H1 (cell line): ENCODE measurements at regions not wholly inside any gene's neighbourhood (a gene's known extent, or its start where the extent isn't known, plus 50 kb on each side); places are given as distances from the start of the nearest gene placed in this dataset.

Source experiments
- CTCF ChIA-PET: fragments of 300-600 bp; sonication (Branson Sonifier 250); formaldehyde crosslinking; loops from one replicate; lab custom pipeline; 2021; ENCODE audit not compliant: partially characterized antibody; lab: Charles Lee
- POLR2A ChIA-PET: fragments of 300-600 bp; sonication (Branson Sonifier 250); formaldehyde crosslinking; loops from one replicate; lab custom pipeline; 2021; ENCODE audit warnings: inconsistent platforms; ENCODE audit not compliant: partially characterized antibody; lab: Charles Lee
- DNase-seq, 2 experiments: peaks; one replicate each; pipeline versions ENCODE4 v3.0.0 to v3.0.0-alpha.2; 2010 to 2022; ENCODE audit warnings: low spot score in 2 of 2, low read depth in 1 of 2, mixed read lengths in 1 of 2
- FAIRE-seq: peaks from 2 replicates; lab custom pipeline; 2011; peaks lifted over from hg19 to GRCh38; lab: Jason Lieb, UNC
- H2AFZ ChIP-seq: 2 replicates; pipeline ENCODE4 v1.8.1; 2012; ENCODE audit warnings: low read length, inconsistent platforms
- H2AK5ac ChIP-seq: 2 replicates; pipeline ENCODE4 v1.6.1; 2013; ENCODE audit warnings: low read depth, low read length
- H2BK120ac ChIP-seq: replicated peaks from 2 replicates; pipeline ENCODE3; 2013; ENCODE audit warnings: low read depth, low read length, inconsistent platforms
- H2BK12ac ChIP-seq: 2 replicates; pipeline ENCODE4 v1.6.1; 2013; ENCODE audit warnings: low read depth, low read length
- H2BK15ac ChIP-seq: 2 replicates; pipeline ENCODE4 v1.6.1; 2013; ENCODE audit warnings: low read length
- H2BK20ac ChIP-seq: 2 replicates; pipeline ENCODE4 v1.6.1; 2013; ENCODE audit warnings: low read length
- H2BK5ac ChIP-seq: 2 replicates; pipeline ENCODE4 v1.6.1; 2013; ENCODE audit warnings: low read depth, low read length
- H3K14ac ChIP-seq: 2 replicates; pipeline ENCODE4 v1.6.1; 2013; ENCODE audit warnings: inconsistent platforms; ENCODE audit not compliant: insufficient read length
- H3K18ac ChIP-seq: 2 replicates; pipeline ENCODE4 v1.6.1; 2013; ENCODE audit warnings: low read length; ENCODE audit errors: extremely low read depth
- H3K23ac ChIP-seq: 2 replicates; pipeline ENCODE4 v1.6.1; 2013; ENCODE audit warnings: inconsistent platforms; ENCODE audit not compliant: insufficient read length
- H3K23me2 ChIP-seq: 2 replicates; pipeline ENCODE4 v1.6.1; 2013; ENCODE audit warnings: low read depth, low read length
- H3K27ac ChIP-seq: 2 replicates; pipeline ENCODE4 v1.6.1; 2011; ENCODE audit warnings: low read depth, low read length, inconsistent platforms
- H3K27me3 ChIP-seq, 4 experiments: replicated peaks in 1 of 4; 1 replicate in 1 of 4; 2 replicates in 3 of 4; pipeline versions ENCODE4 v1.6.1 to v1.8.1; 2011 to 2013; ENCODE audit warnings: low read length in 3 of 4, mild to moderate bottlenecking in 3 of 4, inconsistent platforms in 2 of 4, mixed read lengths in 2 of 4, moderate library complexity in 1 of 4; ENCODE audit not compliant: control insufficient read depth in 3 of 4, insufficient read depth in 3 of 4; ENCODE audit errors: extremely low read depth in 1 of 4
- H3K36me3 ChIP-seq, 4 experiments: 2 replicates each; pipeline versions ENCODE4 v1.6.1 to v1.8.1; 2011 to 2013; ENCODE audit warnings: mild to moderate bottlenecking in 4 of 4, low read length in 3 of 4, moderate library complexity in 2 of 4, control low read depth in 1 of 4, inconsistent platforms in 1 of 4; ENCODE audit not compliant: insufficient read depth in 4 of 4, control insufficient read depth in 2 of 4
- H3K4ac ChIP-seq: replicated peaks from 2 replicates; pipeline ENCODE3; 2013; ENCODE audit warnings: low read length, low read depth, mixed read lengths, inconsistent platforms; ENCODE audit not compliant: insufficient read length
- H3K4me1 ChIP-seq, 4 experiments: replicated peaks in 1 of 4; 1 replicate in 1 of 4; 2 replicates in 3 of 4; pipeline versions ENCODE4 v1.6.1 to v1.8.1; 2011 to 2013; ENCODE audit warnings: low read length in 3 of 4, inconsistent platforms in 2 of 4, mixed read lengths in 1 of 4; ENCODE audit not compliant: insufficient read depth in 4 of 4, control insufficient read depth in 3 of 4
- H3K4me2 ChIP-seq, 2 experiments: 2 replicates each; pipeline versions ENCODE4 v1.6.1 to v1.8.1; 2011 to 2013; ENCODE audit warnings: low read depth in 2 of 2, low read length in 2 of 2, control low read depth in 1 of 2, inconsistent platforms in 1 of 2, mild to moderate bottlenecking in 1 of 2; ENCODE audit not compliant: insufficient read depth in 1 of 2
- H3K4me3 ChIP-seq, 4 experiments: fragments of 200-600, 300-600 bp in 1 of 4; sonication (generic), shearing (Covaris generic), sonication (Bioruptor Twin) in 1 of 4; 2 replicates each; pipeline versions ENCODE4 v1.5.1 to v1.8.1; 2011 to 2016; ENCODE audit warnings: low read length in 4 of 4, low read depth in 3 of 4, control low read depth in 2 of 4, inconsistent platforms in 2 of 4, mild to moderate bottlenecking in 2 of 4, mixed read lengths in 1 of 4, moderate library complexity in 1 of 4; ENCODE audit not compliant: insufficient read depth in 2 of 4; ENCODE audit errors: extremely low read depth in 1 of 4
- H3K56ac ChIP-seq: replicated peaks from 2 replicates; pipeline ENCODE3; 2013; ENCODE audit warnings: low read depth, mild to moderate bottlenecking, mixed read lengths, low read length, inconsistent platforms; ENCODE audit not compliant: insufficient read length
- H3K79me1 ChIP-seq: 2 replicates; pipeline ENCODE4 v1.6.1; 2013; ENCODE audit warnings: low read depth, low read length, control low read depth
- H3K79me2 ChIP-seq, 2 experiments: 2 replicates each; pipeline versions ENCODE4 v1.6.1 to v1.8.1; 2012 to 2013; ENCODE audit warnings: low read length in 2 of 2, mild to moderate bottlenecking in 2 of 2, inconsistent platforms in 1 of 2; ENCODE audit not compliant: insufficient read depth in 2 of 2, control insufficient read depth in 1 of 2
- H3K9ac ChIP-seq, 4 experiments: replicated peaks in 1 of 4; 1 replicate in 1 of 4; 2 replicates in 3 of 4; pipeline versions ENCODE4 v1.6.1 to v1.8.1; 2011 to 2013; ENCODE audit warnings: low read depth in 3 of 4, low read length in 3 of 4, control low read depth in 2 of 4, mild to moderate bottlenecking in 2 of 4, moderate library complexity in 2 of 4, inconsistent platforms in 1 of 4; ENCODE audit errors: extremely low read depth in 1 of 4
- H3K9me3 ChIP-seq, 2 experiments: 2 replicates each; pipeline versions ENCODE4 v1.6.1 to v1.8.1; 2012 to 2013; ENCODE audit warnings: mild to moderate bottlenecking in 2 of 2, moderate library complexity in 2 of 2, control low read depth in 1 of 2, inconsistent platforms in 1 of 2, low read depth in 1 of 2, low read length in 1 of 2, mixed read lengths in 1 of 2; ENCODE audit not compliant: insufficient read depth in 2 of 2
- H4K20me1 ChIP-seq, 2 experiments: replicated peaks in 1 of 2; 2 replicates each; pipeline versions ENCODE3 to v1.8.1; 2011 to 2013; ENCODE audit warnings: inconsistent platforms in 2 of 2, low read length in 2 of 2, mild to moderate bottlenecking in 1 of 2; ENCODE audit not compliant: insufficient read depth in 2 of 2, control insufficient read depth in 1 of 2
- H4K5ac ChIP-seq: 2 replicates; pipeline ENCODE4 v1.6.1; 2013; ENCODE audit warnings: low read length, low read depth, mixed read lengths, inconsistent platforms; ENCODE audit not compliant: insufficient read length
- H4K8ac ChIP-seq: 2 replicates; pipeline ENCODE4 v1.8.0; 2013; ENCODE audit warnings: mild to moderate bottlenecking, moderate library complexity, low read length, inconsistent platforms; ENCODE audit not compliant: insufficient read depth; ENCODE audit errors: extremely low read depth
- H4K91ac ChIP-seq: replicated peaks from 2 replicates; pipeline ENCODE3; 2013; ENCODE audit warnings: low read length, mixed read lengths, inconsistent platforms; ENCODE audit not compliant: insufficient read length
- CEBPB ChIP-seq: IDR thresholded peaks from 2 replicates; pipeline ENCODE4 v1.6.1; 2012; ENCODE audit warnings: low read depth, low read length
- CHD1 ChIP-seq: IDR thresholded peaks from 2 replicates; pipeline ENCODE4 v1.6.1; 2012; ENCODE audit warnings: low read depth, low read length, improper control_type of control experiment
- GABPA ChIP-seq: IDR thresholded peaks from 2 replicates; pipeline ENCODE4 v1.6.1; 2011; ENCODE audit warnings: mild to moderate bottlenecking, low read length, moderate library complexity, borderline replicate concordance; ENCODE audit not compliant: insufficient read depth
- GTF2F1 ChIP-seq: IDR thresholded peaks from 2 replicates; pipeline ENCODE4 v1.6.1; 2012; ENCODE audit warnings: low read depth, low read length, improper control_type of control experiment, borderline replicate concordance
- MAFK ChIP-seq: IDR thresholded peaks from 2 replicates; pipeline ENCODE4 v1.6.1; 2012; ENCODE audit warnings: low read depth, mild to moderate bottlenecking, improper control_type of control experiment, low read length
- PHF8 ChIP-seq: fragments of 200-600 bp; sonication (generic); conservative IDR thresholded peaks from 2 replicates; pipeline ENCODE4 v1.7.1; 2012; ENCODE audit warnings: low read depth, mild to moderate bottlenecking, inconsistent platforms, low read length, moderate library complexity
- RBBP5 ChIP-seq: IDR thresholded peaks from 2 replicates; pipeline ENCODE4 v1.7.1; 2012; ENCODE audit warnings: low read depth, mild to moderate bottlenecking, inconsistent platforms, low read length, moderate library complexity, borderline replicate concordance
- RFX5 ChIP-seq: IDR thresholded peaks from 2 replicates; pipeline ENCODE4 v1.6.1; 2011; ENCODE audit warnings: low read depth, low read length, improper control_type of control experiment, borderline replicate concordance
- RNF2 ChIP-seq: fragments of 200-900, 300-1000 bp; sonication (generic); IDR thresholded peaks from 2 replicates; pipeline ENCODE4 v1.7.1; 2016; ENCODE audit warnings: borderline replicate concordance, low read depth, mild to moderate bottlenecking, antibody characterized with exemption, low read length; ENCODE audit not compliant: poor library complexity, severe bottlenecking; ENCODE audit errors: missing control alignments
- SAP30 ChIP-seq: fragments of 300-600 bp; sonication (generic); IDR thresholded peaks from 2 replicates; pipeline ENCODE4 v1.7.1; 2012; ENCODE audit warnings: low read length, moderate library complexity, mild to moderate bottlenecking, inconsistent platforms; ENCODE audit not compliant: insufficient read depth, insufficient replicate concordance
- SIN3A ChIP-seq, 2 experiments: IDR thresholded peaks in 1 of 2; conservative IDR thresholded peaks in 1 of 2; 2 replicates each; pipeline ENCODE4 v1.6.1; 2011 to 2012; ENCODE audit warnings: low read length in 2 of 2, improper control_type of control experiment in 1 of 2, low read depth in 1 of 2, mild to moderate bottlenecking in 1 of 2
- SIX5 ChIP-seq: IDR thresholded peaks from 2 replicates; pipeline ENCODE4 v1.6.1; 2011; ENCODE audit warnings: mild to moderate bottlenecking, low read depth, low read length
- SUZ12 ChIP-seq: fragments of 200-600 bp; sonication (generic); IDR thresholded peaks from 2 replicates; pipeline ENCODE4 v1.6.1; 2012; ENCODE audit warnings: mild to moderate bottlenecking, inconsistent platforms, low read length, moderate library complexity, mixed read lengths
- WGBS, 2 experiments: shearing (Covaris generic) in 1 of 2; methylation state at CpG; one replicate each; pipeline versions ENCODE4 v1.1.6 to v1.1.7; 2013 to 2015; ENCODE audit warnings: low lambda C conversion rate in 2 of 2, mixed read lengths in 2 of 2, inconsistent platforms in 1 of 2, low coverage in 1 of 2, missing lambda C conversion rate in 1 of 2; ENCODE audit not compliant: insufficient replicate concordance in 2 of 2, insufficient coverage in 1 of 2, insufficient read length in 1 of 2; ENCODE audit errors: extremely low coverage in 1 of 2, missing lambda C conversion rate in 1 of 2; 5-methylcytosine and 5-hydroxymethylcytosine counted together
- TF ChIP-seq, protein P1 (sequence below): IDR thresholded peaks from 2 replicates; pipeline ENCODE4 v1.6.1; 2011; ENCODE audit warnings: low read depth, mild to moderate bottlenecking, low read length; ENCODE audit not compliant: insufficient read depth

DNA sequence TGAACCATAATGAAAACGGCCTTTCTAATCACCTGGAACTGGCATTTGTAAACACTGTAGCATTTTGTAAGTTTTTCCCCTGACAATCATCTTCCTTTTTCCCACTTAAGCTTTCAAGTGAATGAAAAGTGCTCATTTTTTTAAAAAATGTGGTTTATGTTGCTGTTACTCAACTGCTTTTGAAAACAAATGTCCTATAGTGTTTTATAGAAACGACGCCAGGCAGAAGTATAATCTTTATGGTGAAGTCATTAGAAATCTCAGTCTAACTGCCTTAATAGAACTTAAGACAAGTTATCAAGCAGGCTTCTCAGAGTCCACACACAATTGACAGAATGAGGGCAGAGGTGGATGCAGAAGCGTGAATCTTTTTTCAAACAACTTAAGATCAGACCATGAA is 442.3 kb downstream of the KLF12 start:
- no peak overlapping the region for H4K91ac ChIP-seq
- no peak overlapping the region for H3K4me3 ChIP-seq
- H2BK12ac ChIP-seq: no peak overlapping the region
- H3K4me2 ChIP-seq: no peak overlapping the region
- FAIRE-seq (no peak), DNase-seq (no peak)
- H3K27me3 ChIP-seq: no peaks in the 10 kb centered on the region
- no peaks in the 10 kb centered on the region for H4K20me1 ChIP-seq
- H2AK5ac ChIP-seq: no peak overlapping the region
- no peaks in the 10 kb centered on the region for H3K9me3 ChIP-seq
- no peak overlapping the region for H2BK120ac ChIP-seq
- no peak overlapping the region for H4K8ac ChIP-seq
- H2BK5ac ChIP-seq: no peak overlapping the region
- no peak overlapping the region for H3K56ac ChIP-seq
- H3K36me3 ChIP-seq: no peaks in the 10 kb centered on the region
- no peak overlapping the region for H2BK20ac ChIP-seq
- WGBS, 2 experiments: 93% methylated on average over 4 of the region's 4 CpGs; no CpG with 5 or more reads in 1 of the 2 experiments
- H3K23ac ChIP-seq: no peak overlapping the region
- ChIA-PET CTCF (no interaction called here), POLR2A (no interaction called here)
- H2BK15ac ChIP-seq: no peak overlapping the region
- no peak overlapping the region for H3K9ac ChIP-seq
- H4K5ac ChIP-seq: no peak overlapping the region
- no peak overlapping the region for H2AFZ ChIP-seq
- H3K14ac ChIP-seq: no peak overlapping the region
- no peaks in the 10 kb centered on the region for H3K79me2 ChIP-seq
- no peak overlapping the region for H3K27ac ChIP-seq
- peaks cover 0 to 5% (median 1%) of the 10 kb centered on the region in 4 experiments; a peak in 4 of 7 replicates for H3K4me1 ChIP-seq
- no peak overlapping the region for H3K18ac ChIP-seq
- H3K79me1 ChIP-seq: no peaks in the 10 kb centered on the region
- no peak overlapping the region for H3K4ac ChIP-seq
- H3K23me2 ChIP-seq: no peaks in the 10 kb centered on the region
- TF ChIP-seq MAFK (no peak), RNF2 (no peak), PHF8 (no peak), SIN3A (conservative IDR thresholded peaks at IDR 0.05 in 1 of 2, IDR thresholded peaks at IDR 0.05 in 1 of 2; ENCODE audit: low read depth in 1 of 2, low read length in 2 of 2) (no peak), RFX5 (no peak), SIX5 (no peak), SAP30 (no peak), CHD1 (no peak), SUZ12 (no peak), RBBP5 (no peak), GTF2F1 (no peak), GABPA (no peak), CEBPB (no peak)
- TF ChIP-seq, protein P1, sequence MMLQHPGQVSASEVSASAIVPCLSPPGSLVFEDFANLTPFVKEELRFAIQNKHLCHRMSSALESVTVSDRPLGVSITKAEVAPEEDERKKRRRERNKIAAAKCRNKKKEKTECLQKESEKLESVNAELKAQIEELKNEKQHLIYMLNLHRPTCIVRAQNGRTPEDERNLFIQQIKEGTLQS: no peak
